Tibial nerve (tissue), 4 donors: ENCODE measurements at regions not wholly inside any gene's neighbourhood (a gene's known extent, or its start where the extent isn't known, plus 50 kb on each side); places are given as distances from the start of the nearest gene placed in this dataset.

Source experiments
- EP300 ChIP-seq, 2 donors: sonication (generic); formaldehyde crosslinking; IDR thresholded peaks; one replicate each; pipeline ENCODE4 v1.6.1; 2017; ENCODE audit warnings: antibody characterized with exemption in 2 of 2, mild to moderate bottlenecking in 1 of 2
- POLR2A ChIP-seq, 2 donors: fragments of 450-650 bp; IDR thresholded peaks; one replicate each; pipeline ENCODE4 v1.6.1; 2017; ENCODE audit warnings: antibody characterized with exemption in 2 of 2, mild to moderate bottlenecking in 2 of 2, moderate library complexity in 2 of 2
- TF ChIP-seq, protein P1 (sequence below), 5 experiments: fragments of 200-600 bp in 3 of 5; fragments of 450-650 bp in 2 of 5; sonication (generic) in 3 of 5; IDR thresholded peaks; one replicate each; pipeline ENCODE4 v1.5.1; 2016 to 2019; ENCODE audit warnings: antibody characterized with exemption in 5 of 5, mild to moderate bottlenecking in 3 of 5, moderate library complexity in 2 of 5

DNA sequence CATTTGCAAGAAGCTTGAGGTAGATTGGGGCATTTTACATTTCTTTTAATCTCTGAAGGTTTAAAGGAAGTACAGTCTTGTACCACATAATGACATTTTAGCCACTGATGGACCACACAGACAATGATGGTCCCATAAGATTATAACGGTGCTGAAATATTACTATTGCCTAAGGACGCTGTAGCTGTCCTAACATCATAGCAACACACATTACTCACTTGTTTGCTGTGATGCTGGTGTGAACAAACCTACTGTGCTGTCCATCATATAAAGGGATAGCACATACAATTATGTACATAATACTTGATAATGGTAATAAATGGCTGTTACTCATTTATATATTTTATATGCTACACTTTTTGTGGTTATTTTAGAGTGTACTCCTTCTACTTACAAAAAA is 127.1 kb upstream of the CPNE8 start:
- TF ChIP-seq, protein P1, sequence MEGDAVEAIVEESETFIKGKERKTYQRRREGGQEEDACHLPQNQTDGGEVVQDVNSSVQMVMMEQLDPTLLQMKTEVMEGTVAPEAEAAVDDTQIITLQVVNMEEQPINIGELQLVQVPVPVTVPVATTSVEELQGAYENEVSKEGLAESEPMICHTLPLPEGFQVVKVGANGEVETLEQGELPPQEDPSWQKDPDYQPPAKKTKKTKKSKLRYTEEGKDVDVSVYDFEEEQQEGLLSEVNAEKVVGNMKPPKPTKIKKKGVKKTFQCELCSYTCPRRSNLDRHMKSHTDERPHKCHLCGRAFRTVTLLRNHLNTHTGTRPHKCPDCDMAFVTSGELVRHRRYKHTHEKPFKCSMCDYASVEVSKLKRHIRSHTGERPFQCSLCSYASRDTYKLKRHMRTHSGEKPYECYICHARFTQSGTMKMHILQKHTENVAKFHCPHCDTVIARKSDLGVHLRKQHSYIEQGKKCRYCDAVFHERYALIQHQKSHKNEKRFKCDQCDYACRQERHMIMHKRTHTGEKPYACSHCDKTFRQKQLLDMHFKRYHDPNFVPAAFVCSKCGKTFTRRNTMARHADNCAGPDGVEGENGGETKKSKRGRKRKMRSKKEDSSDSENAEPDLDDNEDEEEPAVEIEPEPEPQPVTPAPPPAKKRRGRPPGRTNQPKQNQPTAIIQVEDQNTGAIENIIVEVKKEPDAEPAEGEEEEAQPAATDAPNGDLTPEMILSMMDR (IDR thresholded peaks at IDR 0.05) = no peak
- TF ChIP-seq POLR2A (IDR thresholded peaks at IDR 0.05) (no peak), EP300 (IDR thresholded peaks at IDR 0.05) (no peak)
